ENCODE measurements at regions not wholly inside any gene's neighbourhood (a gene's known extent, or its start where the extent isn't known, plus 50 kb on each side); places are given as distances from the start of the nearest gene placed in this dataset.
"Not testable (repeated sequence)": the region's sequence is repeated elsewhere in the genome, so short reads cannot be mapped to it uniquely, and the experiment has no call there.

- no peaks in the 10 kb centered on the region for H3K4me1 ChIP-seq (ENCODE audit: control insufficient read depth, insufficient read depth, low read length)
- no peaks in the 10 kb centered on the region for H3K9me3 ChIP-seq (ENCODE audit: control insufficient read depth, low read length)
- no peaks in the 10 kb centered on the region for H3K36me3 ChIP-seq (ENCODE audit: control insufficient read depth, insufficient read depth, low read length)
- H3K4me3 ChIP-seq (ENCODE audit: insufficient read depth, low read depth, low read length), result no peak overlapping the region
- no peak overlapping the region for H3K27ac ChIP-seq (ENCODE audit: insufficient read depth, low read depth, low read length, poor library complexity, severe bottlenecking)
- no CpG with 5 or more reads among the region's 1 CpG for WGBS, 2 experiments
- no peaks in the 10 kb centered on the region for H3K27me3 ChIP-seq (ENCODE audit: control insufficient read depth, insufficient read depth, low read length, poor library complexity, severe bottlenecking)
These were observed 2001.9 kb upstream of the C9orf72 start for GRCh38 chr9:29575219-29575618.

- H3K4me1 ChIP-seq (ENCODE audit: control insufficient read depth, insufficient read depth, low read length), result no peaks in the 10 kb centered on the region
- no peaks in the 10 kb centered on the region for H3K9me3 ChIP-seq (ENCODE audit: control insufficient read depth, low read length)
- H3K36me3 ChIP-seq (ENCODE audit: control insufficient read depth, insufficient read depth, low read length), result no peaks in the 10 kb centered on the region
- WGBS, 2 experiments, result 71% methylated on average over 2 of the region's 2 CpGs; no CpG with 5 or more reads in 1 of the 2 experiments
- no peak overlapping the region for H3K27ac ChIP-seq (ENCODE audit: insufficient read depth, low read depth, low read length, poor library complexity, severe bottlenecking)
- no peak overlapping the region for H3K4me3 ChIP-seq (ENCODE audit: insufficient read depth, low read depth, low read length)
- H3K27me3 ChIP-seq (ENCODE audit: control insufficient read depth, insufficient read depth, low read length, poor library complexity, severe bottlenecking), result no peaks in the 10 kb centered on the region
These were observed 2015.1 kb upstream of the C9orf72 start for GRCh38 chr9:29588361-29588760.

GRCh38 chr9:29609282-29609681 lies 2036.0 kb upstream of the C9orf72 start:
- Histone ChIP-seq H3K27ac (ENCODE audit: insufficient read depth, low read depth, low read length, poor library complexity, severe bottlenecking) (no peak overlapping the region), H3K4me1 (ENCODE audit: control insufficient read depth, insufficient read depth, low read length) (no peaks in the 10 kb centered on the region), H3K36me3 (ENCODE audit: control insufficient read depth, insufficient read depth, low read length) (no peaks in the 10 kb centered on the region), H3K9me3 (ENCODE audit: control insufficient read depth, low read length) (no peaks in the 10 kb centered on the region), H3K4me3 (ENCODE audit: insufficient read depth, low read depth, low read length) (no peak overlapping the region), H3K27me3 (ENCODE audit: control insufficient read depth, insufficient read depth, low read length, poor library complexity, severe bottlenecking) (no peaks in the 10 kb centered on the region)
- 100% methylated on average over 2 of the region's 2 CpGs for WGBS, 2 experiments

GRCh38 chr9:29613773-29614172 lies 2040.5 kb upstream of the C9orf72 start:
- Histone ChIP-seq H3K4me3 (ENCODE audit: insufficient read depth, low read depth, low read length) (no peak overlapping the region), H3K27ac (ENCODE audit: insufficient read depth, low read depth, low read length, poor library complexity, severe bottlenecking) (no peak overlapping the region), H3K4me1 (ENCODE audit: control insufficient read depth, insufficient read depth, low read length) (no peaks in the 10 kb centered on the region), H3K9me3 (ENCODE audit: control insufficient read depth, low read length) (no peaks in the 10 kb centered on the region), H3K36me3 (ENCODE audit: control insufficient read depth, insufficient read depth, low read length) (no peaks in the 10 kb centered on the region), H3K27me3 (ENCODE audit: control insufficient read depth, insufficient read depth, low read length, poor library complexity, severe bottlenecking) (no peaks in the 10 kb centered on the region)
- no CpG with 5 or more reads among the region's 1 CpG for WGBS, 2 experiments

GRCh38 chr9:29616844-29617243 lies 2043.6 kb upstream of the C9orf72 start:
- Histone ChIP-seq H3K4me3 (ENCODE audit: insufficient read depth, low read depth, low read length) (no peak overlapping the region), H3K27me3 (ENCODE audit: control insufficient read depth, insufficient read depth, low read length, poor library complexity, severe bottlenecking) (no peaks in the 10 kb centered on the region), H3K36me3 (ENCODE audit: control insufficient read depth, insufficient read depth, low read length) (no peaks in the 10 kb centered on the region), H3K27ac (ENCODE audit: insufficient read depth, low read depth, low read length, poor library complexity, severe bottlenecking) (no peak overlapping the region), H3K9me3 (ENCODE audit: control insufficient read depth, low read length) (no peaks in the 10 kb centered on the region), H3K4me1 (ENCODE audit: control insufficient read depth, insufficient read depth, low read length) (no peaks in the 10 kb centered on the region)
- WGBS, 2 experiments, result no CpG with 5 or more reads among the region's 2 CpGs

- Histone ChIP-seq H3K27ac (ENCODE audit: insufficient read depth, low read depth, low read length, poor library complexity, severe bottlenecking) (no peak overlapping the region), H3K27me3 (ENCODE audit: control insufficient read depth, insufficient read depth, low read length, poor library complexity, severe bottlenecking) (no peaks in the 10 kb centered on the region), H3K4me3 (ENCODE audit: insufficient read depth, low read depth, low read length) (no peak overlapping the region), H3K4me1 (ENCODE audit: control insufficient read depth, insufficient read depth, low read length) (no peaks in the 10 kb centered on the region), H3K36me3 (ENCODE audit: control insufficient read depth, insufficient read depth, low read length) (no peaks in the 10 kb centered on the region), H3K9me3 (ENCODE audit: control insufficient read depth, low read length) (no peaks in the 10 kb centered on the region)
- 86 to 87% methylated on average over 2 of the region's 2 CpGs for whole genome bisulfite sequencing, 2 experiments
These were observed 2052.0 kb upstream of the C9orf72 start for GRCh38 chr9:29625292-29625731.

GRCh38 chr9:29625931-29626330 lies 2052.7 kb upstream of the C9orf72 start:
- H3K27me3 ChIP-seq (ENCODE audit: control insufficient read depth, insufficient read depth, low read length, poor library complexity, severe bottlenecking), result no peaks in the 10 kb centered on the region
- H3K4me3 ChIP-seq (ENCODE audit: insufficient read depth, low read depth, low read length), result no peak overlapping the region
- H3K9me3 ChIP-seq (ENCODE audit: control insufficient read depth, low read length), result no peaks in the 10 kb centered on the region
- H3K27ac ChIP-seq (ENCODE audit: insufficient read depth, low read depth, low read length, poor library complexity, severe bottlenecking), result no peak overlapping the region
- no peaks in the 10 kb centered on the region for H3K4me1 ChIP-seq (ENCODE audit: control insufficient read depth, insufficient read depth, low read length)
- 90 to 98% methylated on average over 3 of the region's 3 CpGs for whole genome bisulfite sequencing, 2 experiments
- H3K36me3 ChIP-seq (ENCODE audit: control insufficient read depth, insufficient read depth, low read length), result no peaks in the 10 kb centered on the region

GRCh38 chr9:29628856-29629255 lies 2055.6 kb upstream of the C9orf72 start:
- not testable (repeated sequence) for H3K27me3 ChIP-seq (ENCODE audit: control insufficient read depth, insufficient read depth, low read length, poor library complexity, severe bottlenecking); H3K36me3 ChIP-seq (ENCODE audit: control insufficient read depth, insufficient read depth, low read length); H3K4me3 ChIP-seq (ENCODE audit: insufficient read depth, low read depth, low read length); H3K4me1 ChIP-seq (ENCODE audit: control insufficient read depth, insufficient read depth, low read length); H3K27ac ChIP-seq (ENCODE audit: insufficient read depth, low read depth, low read length, poor library complexity, severe bottlenecking); H3K9me3 ChIP-seq (ENCODE audit: control insufficient read depth, low read length)
- 97% methylated on average over 1 of the region's 1 CpG for WGBS, 2 experiments

- no peak overlapping the region for H3K27ac ChIP-seq (ENCODE audit: insufficient read depth, low read depth, low read length, poor library complexity, severe bottlenecking)
- no peak overlapping the region for H3K4me3 ChIP-seq (ENCODE audit: insufficient read depth, low read depth, low read length)
- no peaks in the 10 kb centered on the region for H3K4me1 ChIP-seq (ENCODE audit: control insufficient read depth, insufficient read depth, low read length)
- H3K9me3 ChIP-seq (ENCODE audit: control insufficient read depth, low read length), result no peaks in the 10 kb centered on the region
- no peaks in the 10 kb centered on the region for H3K27me3 ChIP-seq (ENCODE audit: control insufficient read depth, insufficient read depth, low read length, poor library complexity, severe bottlenecking)
- 100% methylated on average over 2 of the region's 3 CpGs; no CpG with 5 or more reads in 1 of the 2 experiments for WGBS, 2 experiments
- no peaks in the 10 kb centered on the region for H3K36me3 ChIP-seq (ENCODE audit: control insufficient read depth, insufficient read depth, low read length)
These were observed 2064.4 kb upstream of the C9orf72 start for GRCh38 chr9:29637471-29638237.

- H3K36me3 ChIP-seq (ENCODE audit: control insufficient read depth, insufficient read depth, low read length), result no peaks in the 10 kb centered on the region
- no peaks in the 10 kb centered on the region for H3K4me1 ChIP-seq (ENCODE audit: control insufficient read depth, insufficient read depth, low read length)
- H3K27ac ChIP-seq (ENCODE audit: insufficient read depth, low read depth, low read length, poor library complexity, severe bottlenecking), result no peak overlapping the region
- no peaks in the 10 kb centered on the region for H3K9me3 ChIP-seq (ENCODE audit: control insufficient read depth, low read length)
- 85 to 89% methylated on average over 2 of the region's 2 CpGs for WGBS, 2 experiments
- no peaks in the 10 kb centered on the region for H3K27me3 ChIP-seq (ENCODE audit: control insufficient read depth, insufficient read depth, low read length, poor library complexity, severe bottlenecking)
- H3K4me3 ChIP-seq (ENCODE audit: insufficient read depth, low read depth, low read length), result no peak overlapping the region
These were observed 2067.2 kb upstream of the C9orf72 start for GRCh38 chr9:29640507-29640906.

Measured in ectodermal cell (in vitro differentiated cells).